CD4-positive, alpha-beta T cell treated with Interleukin-1 beta for 1 hour (primary cell): ENCODE measurements at regions not wholly inside any gene's neighbourhood (a gene's known extent, or its start where the extent isn't known, plus 50 kb on each side); places are given as distances from the start of the nearest gene placed in this dataset.

Experiments used
- DNase-seq, 2 donors: peaks; one replicate each; pipeline ENCODE4 v3.0.0-alpha.2; 2020 to 2022

DNA sequence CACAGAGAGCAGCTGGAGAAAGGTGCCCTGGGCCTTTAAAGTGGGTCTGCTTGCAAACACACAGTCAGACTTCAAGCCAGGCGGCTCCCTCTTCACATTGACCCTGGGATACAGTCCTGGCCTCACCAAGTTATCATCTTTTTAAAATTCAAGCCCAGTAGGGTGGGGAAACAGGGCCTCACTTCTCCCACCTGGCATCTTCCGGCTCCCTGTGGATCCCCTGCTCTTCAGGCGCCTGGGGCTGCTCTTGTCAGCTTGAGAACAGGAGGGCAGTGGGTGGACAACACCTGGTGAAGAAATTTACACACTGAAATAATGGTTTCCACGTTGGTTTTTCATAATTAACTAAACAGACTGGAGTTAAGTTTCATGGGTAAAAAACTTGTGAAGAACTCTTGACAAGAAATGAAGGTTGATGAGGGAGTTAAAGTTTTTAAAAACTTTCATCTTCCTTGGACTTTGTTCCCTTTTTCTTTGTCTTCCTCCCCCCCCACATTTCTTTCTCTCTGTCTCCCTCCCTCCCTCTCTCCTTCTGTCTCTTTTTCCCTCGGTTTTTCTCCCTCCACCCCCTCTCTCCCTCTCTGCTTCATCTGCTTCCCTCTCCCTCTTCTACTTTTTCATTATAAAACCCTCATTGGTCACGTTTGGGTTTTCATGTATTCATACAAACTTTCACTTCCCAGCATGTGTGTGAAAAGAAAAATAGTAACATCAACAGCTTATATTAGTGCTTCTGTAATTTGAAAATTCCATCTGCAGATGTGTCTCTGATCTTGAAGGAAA is 219.6 kb downstream of the DMRT2 start:
- DNase-seq, result no peak

DNA sequence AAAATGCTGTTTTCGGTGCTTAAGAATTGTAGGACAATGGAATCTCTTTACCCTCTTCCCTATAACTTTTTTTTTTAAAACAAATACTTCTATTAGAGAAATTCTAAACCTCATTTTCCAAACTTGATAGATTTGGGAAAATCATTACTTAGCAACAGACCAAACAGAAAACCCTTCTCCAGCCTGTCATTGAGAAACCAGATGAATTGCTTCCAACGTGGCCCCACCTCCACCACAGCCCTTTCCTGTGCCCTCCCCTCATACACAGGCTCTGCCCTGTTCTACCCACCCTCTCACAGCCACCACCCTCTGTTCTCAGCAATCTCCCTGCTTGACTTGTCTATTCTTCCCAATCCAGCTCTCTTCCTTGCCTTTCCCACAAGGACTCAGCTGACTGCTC is 221.2 kb downstream of the DMRT2 start:
- DNase-seq, result no peak

DNA sequence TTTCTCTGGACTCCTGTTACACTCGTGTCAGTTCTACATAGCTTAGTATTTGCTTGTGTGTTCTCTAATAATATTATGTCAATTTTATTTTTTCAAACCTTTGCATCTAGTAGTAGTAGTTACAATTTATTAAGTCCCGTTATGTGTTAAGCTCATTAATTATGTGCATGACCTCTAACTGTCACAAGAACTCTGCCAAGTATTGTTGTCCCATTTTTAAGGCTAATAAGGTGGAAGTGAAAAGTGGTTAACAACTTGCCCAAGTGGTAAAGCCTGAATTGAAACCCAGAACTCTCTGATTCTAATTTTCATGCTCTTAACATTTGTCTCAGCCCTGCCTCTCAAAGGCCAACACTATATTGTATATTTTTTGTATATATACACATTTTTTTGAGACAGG is 221.6 kb downstream of the DMRT2 start:
- no peak for DNase-seq

DNA sequence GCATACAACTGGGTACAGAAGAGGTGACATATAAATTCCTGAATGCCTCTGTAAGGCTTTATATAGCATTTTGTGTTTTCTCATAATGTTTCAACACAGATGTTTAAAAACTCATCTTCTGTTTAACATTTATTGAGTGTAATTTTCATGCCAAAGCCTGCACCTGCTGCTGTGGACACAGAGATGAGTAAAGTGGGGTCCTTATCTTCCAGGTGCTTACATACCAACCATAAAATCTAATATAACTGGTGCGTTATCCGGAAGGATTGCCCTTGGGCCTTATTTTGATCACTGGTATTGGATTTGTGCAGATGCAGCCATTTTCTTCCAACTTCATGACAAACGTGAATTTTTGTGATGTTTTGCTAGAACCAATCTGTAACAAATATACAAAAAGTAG is 222.3 kb downstream of the DMRT2 start:
- DNase-seq, result no peak

DNA sequence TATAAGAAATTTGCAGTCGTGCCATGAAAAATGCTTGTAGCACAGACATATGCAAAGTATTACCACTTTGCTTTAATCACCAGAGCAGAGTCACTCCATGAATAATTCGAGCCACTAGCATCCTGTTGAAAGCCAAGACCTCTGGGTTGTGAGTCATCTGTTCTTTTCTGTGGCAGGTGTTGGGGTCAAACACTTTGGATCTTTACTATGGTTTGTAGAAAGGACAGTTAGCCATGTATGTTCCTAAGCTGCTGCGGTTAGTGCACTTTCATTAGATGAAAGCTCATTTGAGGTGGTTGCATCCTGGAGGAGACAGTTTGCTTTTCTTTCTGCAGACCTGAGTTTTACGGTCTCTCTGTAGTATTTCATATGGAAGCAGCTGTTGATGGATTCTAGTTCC is 223.7 kb downstream of the DMRT2 start:
- no peak for DNase-seq

DNA sequence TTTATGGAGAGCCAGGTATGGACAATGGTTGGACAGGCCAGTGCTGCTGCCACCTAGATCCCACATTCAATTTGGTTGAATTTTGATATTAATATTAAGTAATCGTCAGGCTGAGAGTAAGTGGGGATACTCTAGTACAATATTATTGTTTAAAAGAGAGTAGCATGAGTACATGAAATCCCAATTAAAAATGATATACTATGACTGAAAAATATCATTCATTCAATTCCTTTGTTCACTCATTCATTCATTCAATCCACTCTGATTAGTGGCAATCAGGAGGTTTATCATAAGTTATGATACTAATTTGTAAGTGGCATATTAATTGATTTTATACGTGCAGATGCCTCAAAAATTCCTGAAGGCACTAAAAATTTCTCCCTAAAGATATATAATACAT is 224.2 kb downstream of the DMRT2 start:
- no peak for DNase-seq

DNA sequence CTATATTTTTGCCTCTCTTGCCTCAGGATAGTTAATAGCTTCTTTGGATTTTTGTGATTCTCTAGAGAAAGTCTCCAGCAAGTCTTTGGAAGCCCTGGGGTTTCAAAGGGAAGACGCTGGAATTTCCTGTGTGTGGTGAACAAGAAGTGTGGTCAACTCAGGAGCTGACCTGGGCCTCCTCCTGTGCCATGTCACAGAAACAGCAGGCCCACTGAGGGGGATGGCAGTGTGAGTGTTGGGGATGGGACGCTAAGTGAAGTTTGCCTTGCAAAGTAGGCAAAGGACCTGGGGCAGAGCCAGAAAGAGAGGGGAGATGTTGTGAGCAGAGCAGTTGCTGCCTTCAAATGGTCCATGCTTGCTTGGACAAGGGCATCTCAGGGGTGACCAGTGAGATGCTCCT is 226.3 kb downstream of the DMRT2 start:
- no peak for DNase-seq

DNA sequence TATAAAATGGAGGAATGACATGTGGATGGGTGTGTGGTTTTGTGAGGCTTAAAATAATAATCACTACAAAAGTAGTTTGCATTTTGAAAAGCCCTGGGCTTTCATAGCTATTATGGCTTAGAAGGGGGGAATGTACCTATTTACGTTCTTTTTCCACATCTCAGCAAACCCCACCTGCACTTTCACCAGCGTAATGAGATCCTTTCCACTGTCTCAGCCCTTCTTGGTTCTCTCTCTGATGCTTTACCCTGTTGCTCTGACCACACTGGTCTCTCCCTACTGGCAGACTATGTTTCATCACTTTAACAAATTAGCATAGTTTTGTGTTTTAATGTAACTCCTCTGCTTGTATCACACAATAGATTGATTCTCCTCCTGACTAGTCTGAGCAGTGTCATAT is 234.6 kb downstream of the DMRT2 start:
- DNase-seq, result no peak

DNA sequence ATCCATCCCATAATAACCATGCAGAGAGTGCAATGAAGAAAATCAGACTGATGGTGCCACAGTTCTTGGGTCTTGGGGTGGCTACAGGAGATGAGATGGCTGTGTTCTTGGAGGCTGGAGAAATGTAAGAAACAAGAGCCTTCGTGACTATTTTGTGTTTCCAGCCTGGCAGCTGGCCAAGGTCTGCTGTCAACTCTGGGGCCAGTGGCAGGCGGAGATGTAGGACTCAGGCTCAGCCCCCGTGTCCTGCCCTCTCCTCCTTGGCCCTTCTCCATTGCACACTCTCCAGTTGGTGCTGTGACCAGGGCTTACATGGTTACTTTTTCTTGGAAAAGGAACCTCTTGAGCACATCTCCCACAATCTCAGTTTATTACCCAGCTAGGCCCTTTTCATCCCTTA is 235.4 kb downstream of the DMRT2 start:
- DNase-seq, result no peak

DNA sequence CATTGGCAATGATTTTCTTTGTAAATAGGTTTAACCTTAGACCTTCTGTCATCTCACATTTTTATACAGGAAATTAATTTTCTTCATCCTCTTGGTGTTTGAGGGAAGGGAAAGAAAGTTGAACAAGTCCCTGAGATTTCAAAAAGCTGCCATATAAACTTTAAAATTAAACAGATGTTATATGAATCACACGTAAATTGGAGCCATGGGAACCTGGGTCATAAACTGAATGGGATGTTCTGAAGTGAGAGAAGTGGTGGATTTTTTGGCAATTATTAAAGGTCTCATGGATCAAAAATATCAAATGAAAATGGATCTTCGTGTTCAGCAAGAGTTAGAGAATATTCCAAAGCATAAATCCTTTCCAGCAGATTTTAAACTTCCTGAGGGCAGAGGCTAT is 242.2 kb downstream of the DMRT2 start:
- DNase-seq, result no peak

DNA sequence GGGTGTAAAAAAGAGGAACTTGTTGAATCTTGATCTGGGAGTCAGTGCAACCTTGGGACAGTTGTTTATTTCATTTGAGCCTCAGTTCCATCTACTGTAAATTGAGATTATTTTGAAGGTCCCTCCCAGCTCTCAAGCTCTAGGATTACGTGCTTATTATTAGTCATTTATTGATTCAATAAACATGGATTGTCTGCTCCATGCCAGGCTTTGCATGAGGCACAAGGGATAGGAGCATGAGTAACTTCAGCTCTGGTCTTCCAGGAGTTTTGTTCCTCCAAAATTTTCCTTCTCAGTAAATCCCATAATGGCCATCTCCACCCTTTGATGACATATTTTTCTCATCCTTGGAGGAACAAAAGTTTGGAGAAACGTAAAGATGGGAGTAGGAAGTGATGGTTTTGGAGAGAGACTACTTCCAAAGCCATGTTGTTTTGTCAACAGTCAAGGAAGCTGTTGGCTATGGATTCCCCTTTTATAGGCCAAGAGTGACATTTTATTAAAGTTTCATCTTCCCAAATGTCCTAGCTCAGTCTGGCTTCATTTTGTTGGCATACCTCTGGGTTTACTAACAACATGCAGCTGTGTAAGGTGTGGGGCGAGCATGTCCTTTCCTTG is 244.6 kb downstream of the DMRT2 start:
- no peak for DNase-seq

DNA sequence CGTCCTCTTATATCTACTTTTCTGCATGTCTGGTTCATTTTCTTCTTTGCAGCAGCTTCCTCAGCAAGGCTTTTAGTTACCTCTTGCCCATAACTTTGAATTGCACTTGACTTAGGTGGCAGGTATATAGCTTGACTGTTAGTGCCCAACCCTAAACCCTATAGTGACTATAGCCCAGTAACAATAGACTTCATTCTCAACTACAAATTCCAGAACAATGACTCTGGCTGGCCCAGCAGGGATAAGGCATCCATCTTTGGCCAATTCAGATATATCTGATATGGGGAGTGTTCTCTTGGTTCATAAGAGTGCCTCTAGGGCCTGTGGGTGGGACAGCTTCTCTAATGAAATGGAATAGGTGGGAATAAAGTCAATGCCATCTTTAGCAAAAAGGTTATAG is 246.2 kb downstream of the DMRT2 start:
- no peak for DNase-seq

DNA sequence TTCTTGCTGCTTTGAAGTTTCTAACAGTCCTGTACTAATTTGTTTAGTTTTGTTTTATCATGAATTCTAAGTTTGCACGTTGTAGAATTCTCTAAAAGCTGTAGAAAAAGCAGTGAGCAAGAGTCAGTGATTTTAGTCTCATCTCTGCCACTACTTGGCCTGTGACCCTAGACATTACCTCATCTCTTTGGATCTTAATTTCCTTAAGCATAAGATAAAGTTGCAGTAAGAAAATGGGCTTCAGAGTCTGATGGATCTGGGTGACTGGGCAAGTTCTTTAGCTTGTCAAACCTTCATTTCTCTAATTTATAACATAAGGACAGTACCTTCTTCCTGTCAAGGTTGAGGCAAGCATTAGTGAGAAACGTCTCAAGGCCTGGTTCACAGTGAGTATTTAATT is 247.9 kb downstream of the DMRT2 start:
- no peak for DNase-seq

DNA sequence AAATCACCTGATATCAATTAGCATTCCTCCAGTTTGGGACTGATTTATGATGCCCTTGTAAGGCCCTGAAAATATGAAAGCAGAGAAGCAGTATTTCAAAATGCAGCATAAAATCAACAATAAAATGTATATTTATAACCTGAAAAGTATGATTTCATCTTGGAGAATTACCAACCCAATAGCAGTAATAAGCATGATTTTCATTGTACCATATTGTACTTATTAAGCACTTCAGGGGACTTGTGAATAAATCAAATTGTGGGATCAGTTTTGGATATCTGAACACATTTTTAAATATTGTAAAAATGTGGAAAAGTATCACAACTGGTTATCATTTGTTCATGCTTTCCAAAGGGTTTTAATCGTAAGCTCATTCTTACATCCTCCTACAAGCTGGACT is 250.8 kb downstream of the DMRT2 start:
- no peak for DNase-seq

DNA sequence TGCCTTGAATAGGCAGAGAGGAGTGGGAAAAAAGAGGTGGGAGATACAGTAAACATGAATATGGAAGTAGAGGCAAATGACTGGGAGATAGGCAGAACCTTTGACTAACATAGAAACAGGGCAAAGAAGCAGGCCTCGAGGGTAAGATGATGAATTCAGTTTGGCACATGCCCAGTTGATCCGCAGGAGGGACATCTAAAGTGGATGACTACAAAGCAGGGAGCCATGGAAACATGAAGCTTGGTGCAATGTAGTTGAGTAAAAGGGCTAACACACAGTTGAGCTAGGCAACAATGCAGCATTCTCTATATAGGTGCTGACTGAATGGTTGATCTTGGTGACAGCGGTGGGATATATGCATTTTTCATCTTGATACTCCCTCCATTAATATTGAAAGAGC is 253.8 kb downstream of the DMRT2 start:
- DNase-seq, result no peak

DNA sequence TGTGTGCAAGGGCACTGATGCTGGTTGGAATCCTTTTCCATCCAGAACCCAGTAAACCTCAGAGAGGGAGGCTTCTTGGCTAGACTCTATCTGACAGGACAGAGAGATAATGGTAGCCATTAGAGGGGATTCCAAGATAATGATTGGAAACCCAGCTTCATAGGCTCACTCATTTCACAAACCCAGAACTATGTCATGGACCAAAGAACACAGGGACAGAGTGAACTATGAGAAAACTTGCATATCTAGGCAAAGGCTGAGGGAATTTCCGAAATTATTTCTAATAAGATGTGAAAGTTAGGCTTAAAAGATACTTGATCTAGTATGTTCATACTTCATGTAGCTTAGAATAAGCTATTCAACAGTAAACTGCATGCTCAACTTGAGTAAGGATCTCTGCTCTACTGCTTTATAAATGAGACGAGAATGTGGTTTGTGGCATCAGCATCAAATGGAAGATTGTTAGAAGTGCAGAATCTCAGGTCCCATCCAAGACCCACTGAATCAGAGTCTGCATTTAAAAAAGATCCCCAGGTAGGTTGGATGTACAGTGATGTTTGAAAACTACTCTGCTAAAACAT is 261.4 kb downstream of the DMRT2 start:
- DNase-seq, result no peak

DNA sequence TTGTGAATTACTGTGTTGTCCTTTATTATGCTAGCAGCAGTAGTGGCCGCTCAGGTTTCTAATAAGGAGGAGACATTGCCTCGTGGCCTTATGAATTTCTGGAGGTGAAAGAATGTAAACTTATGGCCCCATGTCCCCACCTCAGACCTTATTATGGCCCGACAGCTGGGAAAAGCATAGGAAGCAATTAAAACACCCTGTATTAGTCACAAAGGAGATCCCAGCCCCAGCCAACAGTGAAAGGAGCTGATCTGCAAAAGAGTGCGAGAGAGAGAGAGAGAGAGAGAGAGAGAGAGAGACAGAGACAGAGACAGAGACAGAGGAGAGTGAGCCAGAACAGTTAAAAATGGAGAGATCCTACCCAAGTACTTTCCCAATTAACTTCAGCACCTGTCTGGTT is 269.3 kb downstream of the DMRT2 start:
- DNase-seq, result no peak

DNA sequence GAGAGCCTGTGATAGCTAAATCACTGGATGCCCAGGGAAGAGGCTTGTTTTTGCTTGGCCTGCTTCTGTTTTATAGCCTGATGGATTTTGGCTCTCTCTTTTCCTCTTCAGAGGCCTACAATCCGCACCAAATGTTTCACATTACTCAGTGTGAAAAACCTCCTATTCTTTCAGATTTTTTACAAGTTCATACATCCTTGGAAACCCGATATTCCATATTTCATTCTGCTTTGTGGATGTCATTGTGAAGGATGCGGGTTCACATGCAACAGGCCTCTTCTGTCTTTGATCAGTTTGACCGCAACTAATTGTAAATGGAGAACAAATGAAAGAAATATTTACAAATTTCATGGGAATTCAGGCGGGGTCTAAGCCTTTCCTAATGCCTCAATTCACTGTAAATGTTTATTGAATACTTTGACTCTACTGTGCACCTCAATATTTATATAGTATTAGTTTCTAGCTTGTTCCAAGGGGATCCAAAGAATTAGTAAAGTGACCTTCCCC is 269.9 kb downstream of the DMRT2 start:
- no peak for DNase-seq

DNA sequence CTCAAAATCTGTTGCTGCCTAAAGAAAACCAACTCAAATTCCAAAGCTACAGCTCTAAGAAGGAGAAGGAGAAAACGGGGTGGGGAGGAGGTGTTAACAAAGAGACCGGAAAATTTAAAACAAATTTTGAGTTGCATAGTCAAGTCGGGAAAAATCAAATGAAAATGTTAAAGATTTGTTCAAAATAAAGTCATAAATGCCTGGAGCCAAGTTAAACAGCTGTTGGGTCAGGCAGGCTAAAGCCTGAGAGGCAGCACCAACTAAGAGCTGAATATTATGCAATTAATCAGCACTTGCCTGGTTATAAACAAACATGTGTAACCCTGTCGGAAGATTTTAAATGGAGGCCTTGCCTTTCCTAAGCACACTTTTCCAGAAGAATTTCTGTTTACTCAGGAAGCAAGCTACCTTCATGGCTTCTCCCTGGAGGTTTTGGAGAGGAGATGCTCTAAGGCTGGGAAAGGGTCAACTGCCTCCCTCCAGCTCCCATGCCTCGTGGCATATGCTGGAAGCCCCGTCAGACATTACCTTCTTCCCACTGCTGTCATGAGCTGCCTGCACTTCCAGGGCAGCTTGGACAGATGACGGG is 270.5 kb downstream of the DMRT2 start:
- DNase-seq, result no peak

DNA sequence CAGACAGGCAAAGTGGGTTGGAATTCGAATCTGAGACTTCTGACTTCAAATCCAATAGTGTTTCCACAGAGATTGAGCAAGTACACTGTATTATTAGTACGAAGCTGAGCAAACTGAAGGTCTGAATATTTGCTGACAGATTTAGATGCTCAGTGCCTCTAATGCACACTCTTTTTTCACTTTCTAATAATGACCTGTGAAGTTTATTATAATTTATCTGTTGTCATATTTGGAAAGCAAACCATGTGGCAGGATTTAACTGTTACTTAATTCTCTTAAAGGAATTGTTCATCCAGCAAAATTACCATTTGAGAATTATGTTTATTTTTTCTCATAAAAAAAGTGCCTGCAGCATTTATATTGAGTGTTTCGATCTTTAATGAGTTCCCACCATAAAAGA is 277.3 kb downstream of the DMRT2 start:
- no peak for DNase-seq

DNA sequence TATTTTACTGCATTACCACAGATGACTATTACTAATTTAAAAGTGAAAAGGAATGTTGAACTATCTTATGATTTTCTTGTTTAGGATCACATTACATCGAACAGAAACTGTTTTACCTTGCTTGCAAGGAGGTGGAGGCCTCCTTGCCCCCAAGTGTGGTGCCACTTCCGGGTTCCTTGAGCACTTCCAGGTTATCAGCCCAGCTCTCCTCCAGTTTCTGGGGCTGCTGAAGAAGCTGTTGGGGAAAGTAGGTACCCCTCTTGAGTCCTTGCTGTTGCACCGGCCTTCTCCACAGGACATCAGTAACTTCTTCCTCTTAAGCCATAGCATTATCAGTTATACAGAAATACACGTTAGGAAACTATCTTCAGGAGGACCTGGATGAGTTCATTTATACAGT is 278.2 kb downstream of the DMRT2 start:
- no peak for DNase-seq

DNA sequence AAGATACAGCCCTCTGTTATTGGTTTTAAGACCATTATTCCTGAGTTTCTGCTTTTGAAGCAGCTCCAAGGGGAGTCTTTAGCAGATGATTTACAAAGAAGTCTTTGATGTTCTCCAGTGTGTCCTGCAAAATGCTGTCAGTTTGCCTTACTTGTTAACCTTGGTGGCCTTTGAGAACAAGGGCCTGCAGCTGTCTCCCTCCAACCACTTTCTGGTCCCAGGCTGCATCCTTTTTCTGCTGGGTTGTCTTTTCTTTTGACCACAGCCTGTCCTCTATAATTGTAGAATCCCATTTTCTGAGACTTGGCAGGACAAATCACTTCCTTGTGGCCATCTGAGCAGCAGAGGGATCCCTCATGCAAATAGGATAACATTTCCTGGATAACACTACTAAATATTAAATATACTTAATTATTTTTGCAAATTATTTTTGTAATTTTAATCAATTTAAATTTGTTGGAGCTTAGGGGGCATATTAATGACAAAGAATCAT is 281.4 kb downstream of the DMRT2 start:
- DNase-seq, result peak in 1 of 2 donors; percentile 0

DNA sequence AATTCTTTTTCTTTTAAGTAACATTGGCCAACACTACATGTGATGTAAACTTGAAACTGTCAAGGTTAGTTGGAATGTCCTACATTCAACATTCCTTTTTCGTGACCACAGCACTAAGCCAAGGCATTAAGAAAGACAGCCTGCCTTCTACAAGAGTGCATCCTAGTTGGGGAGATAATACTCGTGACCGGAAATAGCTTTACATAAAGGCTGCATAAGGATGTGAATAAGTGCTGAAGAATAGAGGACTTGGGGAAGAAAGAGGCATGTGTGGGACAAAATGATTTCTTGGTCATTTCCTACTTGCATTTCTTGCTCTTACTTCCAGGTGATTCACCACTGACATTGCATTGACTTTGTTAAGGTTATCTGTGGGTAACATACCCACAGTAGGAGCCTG is 282.0 kb downstream of the DMRT2 start:
- no peak for DNase-seq

DNA sequence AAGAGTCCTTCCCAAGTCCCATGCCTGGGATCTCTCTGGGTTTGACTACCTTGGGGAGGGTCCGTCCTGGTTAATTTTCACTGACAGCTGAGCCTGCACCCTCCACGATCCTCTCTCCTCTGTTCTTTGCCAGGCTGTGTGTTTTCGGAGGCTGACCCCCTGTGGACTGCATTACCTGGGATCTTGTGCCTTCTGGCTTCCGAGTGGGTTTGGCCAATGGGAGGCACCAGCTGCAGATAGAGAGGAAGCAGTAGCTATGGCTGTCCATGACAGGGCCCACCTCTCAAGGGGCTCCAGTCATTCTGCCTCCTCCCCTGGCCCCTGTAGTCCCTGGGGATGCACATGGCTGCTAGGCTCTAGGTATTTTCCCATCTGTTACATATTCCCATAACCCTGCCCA is 285.0 kb downstream of the DMRT2 start:
- no peak for DNase-seq
